NCI-H2171 treated with DMSO at 0.1 percent for 48 hours (cell line): ENCODE measurements at regions not wholly inside any gene's neighbourhood (a gene's known extent, or its start where the extent isn't known, plus 50 kb on each side); places are given as distances from the start of the nearest gene placed in this dataset.
A peak's percentile ranks its signal among the peaks of the same experiment; 100 is the strongest.
"Not testable (repeated sequence)": the region's sequence is repeated elsewhere in the genome, so short reads cannot be mapped to it uniquely, and the experiment has no call there.

Experiments used
- DNase-seq: peaks from one replicate; lab custom pipeline; 2025; lab: John Stamatoyannopoulos, UW

GRCh38 chr13:76289558-76289957 is 596.6 kb downstream of the KCTD12 start:
- DNase-seq: peak; percentile 96

- DNase-seq: no peak
These were observed 600.0 kb downstream of the KCTD12 start for GRCh38 chr13:76286178-76286577.

- DNase-seq: no peak
These were observed 600.7 kb downstream of the KCTD12 start for GRCh38 chr13:76285463-76285862.

- not testable (repeated sequence) for DNase-seq
These were observed 606.4 kb downstream of the KCTD12 start for GRCh38 chr13:76279766-76280165.

- DNase-seq: no peak
These were observed 614.4 kb downstream of the KCTD12 start for GRCh38 chr13:76271728-76272232.

- DNase-seq: not testable (repeated sequence)
These were observed 617.9 kb downstream of the KCTD12 start for GRCh38 chr13:76268307-76268706.

GRCh38 chr13:76267216-76267615 is 619.0 kb downstream of the KCTD12 start:
- no peak for DNase-seq

GRCh38 chr13:76266561-76266960 is 619.6 kb downstream of the KCTD12 start:
- DNase-seq: no peak

GRCh38 chr13:76250211-76250610 is 614.1 kb downstream of the LMO7 start:
- no peak for DNase-seq

GRCh38 chr13:76245920-76246319 is 609.8 kb downstream of the LMO7 start:
- DNase-seq: peak; percentile 19

GRCh38 chr13:76245211-76245610 is 609.1 kb downstream of the LMO7 start:
- peak; percentile 59 for DNase-seq

GRCh38 chr13:76243120-76243519 is 607.0 kb downstream of the LMO7 start:
- not testable (repeated sequence) for DNase-seq

- peak; percentile 73 for DNase-seq
These were observed 603.0 kb downstream of the LMO7 start for GRCh38 chr13:76239031-76239680.

- DNase-seq: no peak
These were observed 595.5 kb downstream of the LMO7 start for GRCh38 chr13:76231522-76232167.

GRCh38 chr13:76229281-76229680 is 593.2 kb downstream of the LMO7 start:
- DNase-seq: no peak

- no peak for DNase-seq
These were observed 590.8 kb downstream of the LMO7 start for GRCh38 chr13:76226941-76227340.

GRCh38 chr13:76225815-76226489 is 589.8 kb downstream of the LMO7 start:
- no peak for DNase-seq

- no peak for DNase-seq
These were observed 587.9 kb downstream of the LMO7 start for GRCh38 chr13:76223999-76224398.

- DNase-seq: no peak
These were observed 587.4 kb downstream of the LMO7 start for GRCh38 chr13:76223565-76223964.

- DNase-seq: no peak
These were observed 586.4 kb downstream of the LMO7 start for GRCh38 chr13:76222511-76222910.

- DNase-seq: no peak
These were observed 580.6 kb downstream of the LMO7 start for GRCh38 chr13:76216729-76217128.

GRCh38 chr13:76214001-76214400 is 577.9 kb downstream of the LMO7 start:
- DNase-seq: no peak

- no peak for DNase-seq
These were observed 577.3 kb downstream of the LMO7 start for GRCh38 chr13:76213423-76213904.
